ENCODE measurements at regions not wholly inside any gene's neighbourhood (a gene's known extent, or its start where the extent isn't known, plus 50 kb on each side); places are given as distances from the start of the nearest gene placed in this dataset.
A peak's percentile ranks its signal among the peaks of the same experiment; 100 is the strongest.
"Not testable (repeated sequence)": the region's sequence is repeated elsewhere in the genome, so short reads cannot be mapped to it uniquely, and the experiment has no call there.

- no peak for DNase-seq (ENCODE audit: low read depth in 2 of 2)
Measured at GRCh38 chr7:115561335-115562110, 469.0 kb downstream of the TFEC start.

- no peak for DNase-seq (ENCODE audit: low read depth in 2 of 2)
Measured at GRCh38 chr7:115559877-115560276, 470.7 kb downstream of the TFEC start.

GRCh38 chr7:115558161-115558560, 472.4 kb downstream of the TFEC start:
- DNase-seq (ENCODE audit: low read depth in 2 of 2), result no peak

GRCh38 chr7:115557296-115557695, 473.3 kb downstream of the TFEC start:
- DNase-seq (ENCODE audit: low read depth in 2 of 2), result not testable (repeated sequence)

GRCh38 chr7:115552766-115553165, 477.8 kb downstream of the TFEC start:
- DNase-seq (ENCODE audit: low read depth in 2 of 2), result no peak

- DNase-seq (ENCODE audit: low read depth in 2 of 2), result no peak
Measured at GRCh38 chr7:115549910-115550309, 480.7 kb downstream of the TFEC start.

GRCh38 chr7:115548756-115549155, 481.8 kb downstream of the TFEC start:
- no peak for DNase-seq (ENCODE audit: low read depth in 2 of 2)

GRCh38 chr7:115546790-115547189, 483.8 kb downstream of the TFEC start:
- DNase-seq (ENCODE audit: low read depth in 2 of 2), result no peak

GRCh38 chr7:115533785-115534184, 496.8 kb downstream of the TFEC start:
- DNase-seq (ENCODE audit: low read depth in 2 of 2), result no peak

- DNase-seq (ENCODE audit: low read depth in 2 of 2), result peak in 1 of 2 donors; percentile 13
Measured at GRCh38 chr7:115526278-115526677, 504.3 kb downstream of the TFEC start.

- DNase-seq (ENCODE audit: low read depth in 2 of 2), result no peak
Measured at GRCh38 chr7:115522174-115522573, 508.4 kb downstream of the TFEC start.

- DNase-seq (ENCODE audit: low read depth in 2 of 2), result no peak
Measured at GRCh38 chr7:115516341-115516740, 514.2 kb downstream of the TFEC start.

- DNase-seq (ENCODE audit: low read depth in 2 of 2), result no peak
Measured at GRCh38 chr7:115511330-115511729, 519.2 kb downstream of the TFEC start.

GRCh38 chr7:115505136-115505535, 525.4 kb downstream of the TFEC start:
- DNase-seq (ENCODE audit: low read depth in 2 of 2), result no peak

GRCh38 chr7:115499956-115500355, 530.6 kb downstream of the TFEC start:
- DNase-seq (ENCODE audit: low read depth in 2 of 2), result no peak

- no peak for DNase-seq (ENCODE audit: low read depth in 2 of 2)
Measured at GRCh38 chr7:115496006-115496405, 534.6 kb downstream of the TFEC start.

- DNase-seq (ENCODE audit: low read depth in 2 of 2), result no peak
Measured at GRCh38 chr7:115494529-115495147, 535.9 kb downstream of the TFEC start.

GRCh38 chr7:115493381-115493780, 537.2 kb downstream of the TFEC start:
- DNase-seq (ENCODE audit: low read depth in 2 of 2), result peak in 1 of 2 donors; percentile 11

GRCh38 chr7:115491744-115492380, 538.7 kb downstream of the TFEC start:
- peak in 1 of 2 donors; percentile 44 for DNase-seq (ENCODE audit: low read depth in 2 of 2)

GRCh38 chr7:115479448-115479847, 551.1 kb downstream of the TFEC start:
- no peak for DNase-seq (ENCODE audit: low read depth in 2 of 2)

- DNase-seq (ENCODE audit: low read depth in 2 of 2), result no peak
Measured at GRCh38 chr7:115478426-115478825, 552.1 kb downstream of the TFEC start.

GRCh38 chr7:115477193-115477651, 553.3 kb downstream of the TFEC start:
- peak in 1 of 2 donors; percentile 26 for DNase-seq (ENCODE audit: low read depth in 2 of 2)

Measured in lung microvascular endothelial cell (primary cell).